Neural cell (in vitro differentiated cells): ENCODE measurements at regions not wholly inside any gene's neighbourhood (a gene's known extent, or its start where the extent isn't known, plus 50 kb on each side); places are given as distances from the start of the nearest gene placed in this dataset.

ENCODE experiments used
- EP300 ChIP-seq: fragments of 450-650 bp; conservative IDR thresholded peaks from 2 replicates; pipeline ENCODE4 v1.6.1; 2014; ENCODE audit warnings: antibody characterized with exemption, mild to moderate bottlenecking, moderate library complexity; ENCODE audit not compliant: poor library complexity, severe bottlenecking
- EZH2 ChIP-seq: fragments of 200-600, 300-800 bp; shearing (Covaris generic), sonication (generic); IDR thresholded peaks from 2 replicates; pipeline ENCODE4 v1.6.1; 2014; ENCODE audit warnings: antibody characterized with exemption, low read length, borderline replicate concordance, mild to moderate bottlenecking; ENCODE audit not compliant: insufficient read depth, poor library complexity, severe bottlenecking
- MXI1 ChIP-seq: fragments of 450-650 bp; conservative IDR thresholded peaks from 2 replicates; pipeline ENCODE4 v1.6.1; 2014; ENCODE audit warnings: antibody characterized with exemption, mild to moderate bottlenecking; ENCODE audit not compliant: poor library complexity, severe bottlenecking
- POLR2AphosphoS5 ChIP-seq: IDR thresholded peaks from 2 replicates; pipeline ENCODE4 v1.6.1; 2012
- RAD21 ChIP-seq: fragments of 450-650 bp; conservative IDR thresholded peaks from 2 replicates; pipeline ENCODE4 v1.6.1; 2014; ENCODE audit warnings: antibody characterized with exemption, mild to moderate bottlenecking, moderate library complexity
- REST ChIP-seq: IDR thresholded peaks from 2 replicates; pipeline ENCODE4 v1.6.1; 2012; ENCODE audit warnings: borderline replicate concordance
- SMC3 ChIP-seq: fragments of 450-650 bp; conservative IDR thresholded peaks from 2 replicates; pipeline ENCODE4 v1.6.1; 2014; ENCODE audit warnings: antibody characterized with exemption, mild to moderate bottlenecking, moderate library complexity; ENCODE audit not compliant: poor library complexity
- TAF1 ChIP-seq: IDR thresholded peaks from 2 replicates; pipeline ENCODE4 v1.6.1; 2012; ENCODE audit warnings: low read depth
- TF ChIP-seq, protein P1 (sequence below): fragments of 450-650 bp; IDR thresholded peaks from 2 replicates; pipeline ENCODE4 v1.5.1; 2014; ENCODE audit warnings: antibody characterized with exemption, mild to moderate bottlenecking, moderate library complexity; ENCODE audit not compliant: poor library complexity, severe bottlenecking

GRCh38 chr5:124000538-124000937 lies 488.6 kb downstream of the CSNK1G3 start:
- no peak for TF ChIP-seq POLR2AphosphoS5
- TF ChIP-seq REST, result no peak
- TF ChIP-seq, protein P1, sequence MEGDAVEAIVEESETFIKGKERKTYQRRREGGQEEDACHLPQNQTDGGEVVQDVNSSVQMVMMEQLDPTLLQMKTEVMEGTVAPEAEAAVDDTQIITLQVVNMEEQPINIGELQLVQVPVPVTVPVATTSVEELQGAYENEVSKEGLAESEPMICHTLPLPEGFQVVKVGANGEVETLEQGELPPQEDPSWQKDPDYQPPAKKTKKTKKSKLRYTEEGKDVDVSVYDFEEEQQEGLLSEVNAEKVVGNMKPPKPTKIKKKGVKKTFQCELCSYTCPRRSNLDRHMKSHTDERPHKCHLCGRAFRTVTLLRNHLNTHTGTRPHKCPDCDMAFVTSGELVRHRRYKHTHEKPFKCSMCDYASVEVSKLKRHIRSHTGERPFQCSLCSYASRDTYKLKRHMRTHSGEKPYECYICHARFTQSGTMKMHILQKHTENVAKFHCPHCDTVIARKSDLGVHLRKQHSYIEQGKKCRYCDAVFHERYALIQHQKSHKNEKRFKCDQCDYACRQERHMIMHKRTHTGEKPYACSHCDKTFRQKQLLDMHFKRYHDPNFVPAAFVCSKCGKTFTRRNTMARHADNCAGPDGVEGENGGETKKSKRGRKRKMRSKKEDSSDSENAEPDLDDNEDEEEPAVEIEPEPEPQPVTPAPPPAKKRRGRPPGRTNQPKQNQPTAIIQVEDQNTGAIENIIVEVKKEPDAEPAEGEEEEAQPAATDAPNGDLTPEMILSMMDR, result no peak
- TF ChIP-seq EP300, result no peak
- no peak for TF ChIP-seq RAD21
- TF ChIP-seq EZH2, result no peak
- no peak for TF ChIP-seq MXI1
- TF ChIP-seq TAF1, result no peak
- TF ChIP-seq SMC3, result no peak
